Effector memory CD4-positive, alpha-beta T cell (primary cell): ENCODE measurements at regions not wholly inside any gene's neighbourhood (a gene's known extent, or its start where the extent isn't known, plus 50 kb on each side); places are given as distances from the start of the nearest gene placed in this dataset.

Experiments used
- DNase-seq, 3 donors: peaks; one replicate each; pipeline ENCODE4 v3.0.0-alpha.2; 2020
- H3K27ac ChIP-seq: 2 replicates; pipeline ENCODE4 v1.7.0; 2013; ENCODE audit warnings: mild to moderate bottlenecking, low read length, moderate library complexity; ENCODE audit not compliant: insufficient read depth, poor library complexity, severe bottlenecking
- H3K27me3 ChIP-seq: replicated peaks from 2 replicates; pipeline ENCODE4 v1.7.0; 2013; ENCODE audit warnings: mild to moderate bottlenecking, low read length; ENCODE audit not compliant: insufficient read depth, control insufficient read depth, poor library complexity, severe bottlenecking
- H3K36me3 ChIP-seq: 2 replicates; pipeline ENCODE4 v1.7.0; 2013; ENCODE audit warnings: mild to moderate bottlenecking, low read length, moderate library complexity; ENCODE audit not compliant: control insufficient read depth, insufficient read depth
- H3K4me1 ChIP-seq: 2 replicates; pipeline ENCODE4 v1.7.0; 2013; ENCODE audit warnings: low read length, mild to moderate bottlenecking; ENCODE audit not compliant: control insufficient read depth, insufficient read depth, poor library complexity, severe bottlenecking
- H3K4me3 ChIP-seq: 2 replicates; pipeline ENCODE4 v1.7.0; 2013; ENCODE audit warnings: low read length, low read depth, mild to moderate bottlenecking; ENCODE audit not compliant: insufficient read depth, poor library complexity, severe bottlenecking
- H3K9me3 ChIP-seq: 2 replicates; pipeline ENCODE4 v1.7.0; 2013; ENCODE audit warnings: mild to moderate bottlenecking, low read length, moderate library complexity; ENCODE audit not compliant: control insufficient read depth

DNA sequence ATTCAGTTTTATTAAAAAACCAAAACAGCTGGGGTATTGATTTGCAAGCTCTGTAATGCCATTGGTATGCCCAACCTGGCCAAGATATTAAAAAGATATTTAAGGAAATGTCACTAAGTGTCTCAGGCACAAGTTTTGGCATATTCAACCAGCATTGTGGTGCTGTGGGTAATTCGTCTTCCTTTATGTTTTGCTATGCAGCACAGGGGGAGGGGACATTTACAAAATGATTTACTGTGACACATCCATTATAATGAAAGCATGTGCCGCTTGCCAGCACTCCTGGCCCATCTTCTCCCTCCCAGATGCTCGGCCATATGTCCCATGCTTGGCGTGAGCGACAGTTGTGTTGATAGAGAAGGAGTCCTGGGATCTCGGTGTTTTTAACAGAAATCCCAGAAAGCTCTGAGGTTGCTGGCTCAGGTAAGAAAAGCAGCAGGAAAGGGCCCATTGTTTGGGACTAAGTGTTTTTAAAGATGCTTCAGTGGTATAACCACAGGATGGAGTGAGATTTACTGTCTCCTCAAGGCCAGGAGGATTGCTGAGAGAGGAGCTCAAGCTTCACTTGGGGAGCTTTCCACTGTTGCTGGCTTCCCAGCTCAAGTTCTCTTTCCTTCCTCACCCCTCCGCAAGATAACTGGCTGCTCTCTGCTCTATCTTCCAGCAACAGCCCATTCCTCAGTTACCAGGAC, 158.2 kb upstream of the TSC22D2 start:
- Histone ChIP-seq H3K4me1 (no peaks in the 10 kb centered on the region), H3K27ac (no peak overlapping the region), H3K4me3 (no peak overlapping the region), H3K27me3 (no peaks in the 10 kb centered on the region), H3K36me3 (no peaks in the 10 kb centered on the region), H3K9me3 (no peaks in the 10 kb centered on the region)
- no peak for DNase-seq

DNA sequence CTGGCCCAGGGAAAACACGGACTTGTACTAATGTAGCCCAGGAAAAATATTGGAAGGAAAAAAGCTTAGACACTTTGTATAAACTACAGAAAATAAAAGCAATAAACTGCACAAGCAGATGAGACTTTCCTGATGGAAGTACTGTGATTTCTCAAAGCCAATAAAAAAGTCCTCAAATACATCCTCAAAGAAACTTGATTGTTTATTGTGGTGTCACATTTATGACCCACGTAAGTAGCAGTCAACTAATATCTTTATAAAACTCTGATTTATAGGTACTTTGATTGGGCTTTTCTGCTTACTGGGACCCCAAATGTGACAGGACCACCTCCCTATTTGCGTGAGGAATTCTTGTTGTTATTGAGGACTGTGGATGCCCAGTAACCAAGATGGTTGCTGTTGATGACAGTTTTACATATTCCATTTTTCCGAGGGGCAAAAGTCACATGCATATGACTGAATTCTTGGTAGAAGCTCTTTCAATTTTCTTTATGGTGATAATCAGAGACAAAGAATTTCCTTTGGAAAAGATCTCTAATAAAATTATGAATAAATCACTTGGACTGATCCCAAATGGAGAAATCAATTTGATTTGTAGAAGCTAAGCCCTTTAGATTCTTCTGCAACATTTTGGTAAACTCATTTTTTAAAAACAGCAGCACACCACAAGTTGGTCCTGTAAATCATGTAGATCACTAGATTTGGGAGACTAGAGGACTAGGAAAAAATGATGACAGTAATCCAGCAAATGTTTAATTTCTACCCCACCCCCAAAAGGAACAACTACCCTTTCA, 159.0 kb upstream of the TSC22D2 start:
- no peak for DNase-seq
- Histone ChIP-seq H3K9me3 (no peaks in the 10 kb centered on the region), H3K4me3 (no peak overlapping the region), H3K4me1 (no peaks in the 10 kb centered on the region), H3K36me3 (no peaks in the 10 kb centered on the region), H3K27ac (no peak overlapping the region), H3K27me3 (no peaks in the 10 kb centered on the region)

DNA sequence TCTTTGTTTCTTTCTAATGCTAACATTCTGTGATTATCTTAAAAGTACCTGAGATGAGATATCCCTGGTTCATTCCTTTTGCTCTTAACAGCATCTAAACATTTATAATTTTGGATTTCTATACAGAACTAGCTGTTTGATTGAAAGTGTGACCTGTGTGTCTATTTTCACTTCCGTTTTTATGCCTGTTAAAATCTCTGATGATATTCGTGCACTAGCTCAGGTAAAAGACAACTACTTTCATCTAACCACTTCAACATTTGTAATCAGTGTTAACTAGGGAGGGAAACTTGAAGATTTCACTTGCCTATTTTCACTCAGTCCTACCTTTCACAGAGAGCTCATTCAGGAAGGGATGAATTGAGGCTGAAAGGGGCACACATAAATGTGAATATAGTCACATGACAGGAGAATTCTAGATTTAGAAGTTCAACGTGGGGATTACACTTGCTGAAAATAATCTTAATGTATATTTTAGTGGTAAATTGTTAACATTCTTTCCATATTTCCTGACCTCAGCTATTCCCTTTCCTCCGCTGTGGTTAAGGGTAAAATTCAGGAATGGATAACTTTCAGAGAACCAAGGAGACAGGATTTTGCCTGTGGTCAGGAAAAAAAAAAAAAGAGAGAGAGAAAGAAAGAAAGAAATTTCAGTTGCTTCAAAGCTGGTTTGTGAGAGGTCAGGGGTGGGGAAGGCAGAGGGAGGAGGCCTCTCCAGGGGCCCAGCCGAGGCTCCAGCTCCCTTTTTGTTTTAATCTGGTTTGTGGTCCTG, 159.8 kb upstream of the TSC22D2 start:
- no peaks in the 10 kb centered on the region for H3K9me3 ChIP-seq
- H3K27me3 ChIP-seq, result no peaks in the 10 kb centered on the region
- no peaks in the 10 kb centered on the region for H3K4me1 ChIP-seq
- no peak for DNase-seq
- no peak overlapping the region for H3K4me3 ChIP-seq
- H3K36me3 ChIP-seq, result no peaks in the 10 kb centered on the region
- H3K27ac ChIP-seq, result no peak overlapping the region

DNA sequence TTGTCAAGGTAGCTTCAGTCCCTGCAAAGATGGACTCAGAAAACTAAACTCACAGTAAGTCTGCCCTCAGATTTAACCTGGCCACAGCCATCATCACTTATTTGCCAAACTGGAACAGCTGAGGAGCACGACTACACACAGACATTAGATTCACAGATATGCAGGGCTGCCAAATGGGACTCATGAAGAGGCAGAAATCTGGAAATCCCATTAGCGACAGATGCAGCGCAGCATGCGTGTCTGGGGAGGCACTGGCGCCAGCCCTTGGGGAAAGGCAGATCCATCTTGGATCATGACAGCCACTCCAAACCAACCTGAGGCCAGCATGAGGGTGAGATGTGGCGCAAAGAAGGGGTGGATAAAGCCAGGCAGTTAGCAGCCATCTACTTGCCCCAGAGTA, 160.7 kb upstream of the TSC22D2 start:
- Histone ChIP-seq H3K27ac (no peak overlapping the region), H3K4me3 (no peak overlapping the region), H3K27me3 (no peaks in the 10 kb centered on the region), H3K4me1 (no peaks in the 10 kb centered on the region), H3K36me3 (no peaks in the 10 kb centered on the region), H3K9me3 (no peaks in the 10 kb centered on the region)
- no peak for DNase-seq

DNA sequence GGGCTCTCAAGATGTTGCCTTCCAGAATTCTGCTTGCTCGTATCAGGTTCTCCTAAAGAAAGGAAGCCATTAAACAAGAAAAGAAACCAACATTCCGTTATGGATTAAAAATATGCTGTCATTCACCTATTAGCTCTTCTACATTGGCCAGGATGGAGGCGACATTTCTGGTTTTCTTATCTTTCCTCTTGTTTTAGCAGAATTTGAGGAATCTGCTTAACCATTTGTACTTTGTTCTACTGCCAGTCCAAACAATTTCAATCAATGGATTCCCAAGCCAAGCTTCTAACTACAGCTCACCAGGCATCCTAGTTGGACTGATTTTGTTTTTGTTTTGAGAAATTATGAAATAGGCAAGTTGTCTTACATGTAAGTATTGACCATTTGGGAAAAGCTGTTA, 164.6 kb upstream of the TSC22D2 start:
- no peak overlapping the region for H3K27ac ChIP-seq
- no peaks in the 10 kb centered on the region for H3K4me1 ChIP-seq
- no peaks in the 10 kb centered on the region for H3K27me3 ChIP-seq
- H3K36me3 ChIP-seq, result no peaks in the 10 kb centered on the region
- H3K4me3 ChIP-seq, result no peak overlapping the region
- no peaks in the 10 kb centered on the region for H3K9me3 ChIP-seq
- no peak for DNase-seq

DNA sequence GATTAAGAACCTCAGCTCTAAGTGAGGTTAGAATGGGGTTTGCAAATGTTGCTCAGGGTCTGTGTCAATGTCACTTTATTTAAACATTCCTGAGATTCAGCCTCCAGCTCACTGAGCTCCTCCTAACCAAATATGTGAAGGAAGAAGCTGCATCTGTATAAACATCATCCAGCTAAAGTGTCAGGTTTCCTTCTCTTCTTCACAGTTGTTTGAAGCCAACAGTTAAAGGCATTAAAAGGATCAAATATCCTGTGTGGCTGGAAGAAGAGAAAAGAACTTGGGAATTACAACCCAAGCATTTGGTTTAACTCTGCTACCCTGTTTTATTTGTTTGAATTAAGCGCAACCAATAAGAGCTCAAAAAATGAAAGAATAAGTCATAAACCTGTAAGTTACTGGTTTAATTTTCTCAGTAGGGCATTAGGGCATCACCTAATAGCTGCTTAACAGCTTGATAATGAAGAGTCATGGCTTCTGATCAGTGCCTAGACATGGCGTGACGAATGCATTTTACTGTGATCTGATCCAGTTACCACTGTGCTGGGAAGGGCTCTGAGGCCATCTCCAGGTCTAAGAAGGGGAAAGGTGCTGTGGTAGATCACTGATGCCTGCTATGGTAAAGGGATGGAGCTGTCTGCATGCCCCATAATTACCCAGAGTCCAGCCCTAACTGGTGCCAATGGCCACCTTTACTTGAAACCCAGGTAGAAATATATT, 165.7 kb upstream of the TSC22D2 start:
- Histone ChIP-seq H3K4me1 (no peaks in the 10 kb centered on the region), H3K27ac (no peak overlapping the region), H3K4me3 (no peak overlapping the region), H3K36me3 (no peaks in the 10 kb centered on the region), H3K27me3 (no peaks in the 10 kb centered on the region), H3K9me3 (no peaks in the 10 kb centered on the region)
- DNase-seq, result no peak

DNA sequence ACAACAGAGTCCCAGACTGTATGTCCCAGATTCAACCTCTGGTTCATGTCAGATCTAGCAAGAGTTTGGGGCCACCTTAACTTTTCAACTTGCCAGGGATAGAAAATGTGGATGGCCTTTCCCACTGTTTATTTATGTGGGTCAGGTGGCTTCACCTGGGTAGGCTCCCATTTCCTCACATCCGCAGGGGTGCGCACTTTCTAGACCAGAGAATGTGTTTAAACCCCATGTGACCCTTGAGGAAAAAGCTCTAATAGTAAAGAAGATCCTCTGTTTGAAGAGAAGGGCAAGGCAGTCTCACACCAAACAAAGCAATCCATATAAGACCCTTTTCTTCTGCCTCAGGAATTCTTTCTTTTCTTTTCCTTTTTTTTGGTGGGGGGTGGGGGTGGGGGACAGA, 167.2 kb upstream of the TSC22D2 start:
- Histone ChIP-seq H3K36me3 (no peaks in the 10 kb centered on the region), H3K9me3 (no peaks in the 10 kb centered on the region), H3K27me3 (no peaks in the 10 kb centered on the region), H3K4me1 (no peaks in the 10 kb centered on the region), H3K27ac (no peak overlapping the region), H3K4me3 (no peak overlapping the region)
- no peak for DNase-seq

DNA sequence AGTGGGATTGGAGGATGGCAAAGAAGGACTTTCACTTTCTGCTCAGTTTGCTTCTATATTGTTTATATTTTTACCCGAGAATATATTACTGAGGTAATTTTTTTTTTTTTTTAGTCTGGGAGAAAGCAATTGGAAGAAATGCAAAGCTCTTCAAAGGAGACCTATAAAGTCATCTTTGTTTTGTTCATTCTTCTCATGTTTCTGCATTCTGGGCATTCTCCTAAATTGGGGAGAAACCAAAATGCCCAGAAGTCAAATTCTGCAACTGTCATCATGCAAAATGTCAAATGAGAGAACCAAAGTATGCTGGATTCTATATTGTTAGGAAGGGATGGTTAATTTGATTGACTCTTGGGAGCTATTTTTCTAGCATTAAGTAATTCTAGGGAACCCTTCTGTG, 168.3 kb upstream of the TSC22D2 start:
- no peaks in the 10 kb centered on the region for H3K27me3 ChIP-seq
- H3K27ac ChIP-seq, result no peak overlapping the region
- no peaks in the 10 kb centered on the region for H3K36me3 ChIP-seq
- no peak overlapping the region for H3K4me3 ChIP-seq
- no peak for DNase-seq
- H3K4me1 ChIP-seq, result no peaks in the 10 kb centered on the region
- H3K9me3 ChIP-seq, result no peaks in the 10 kb centered on the region

DNA sequence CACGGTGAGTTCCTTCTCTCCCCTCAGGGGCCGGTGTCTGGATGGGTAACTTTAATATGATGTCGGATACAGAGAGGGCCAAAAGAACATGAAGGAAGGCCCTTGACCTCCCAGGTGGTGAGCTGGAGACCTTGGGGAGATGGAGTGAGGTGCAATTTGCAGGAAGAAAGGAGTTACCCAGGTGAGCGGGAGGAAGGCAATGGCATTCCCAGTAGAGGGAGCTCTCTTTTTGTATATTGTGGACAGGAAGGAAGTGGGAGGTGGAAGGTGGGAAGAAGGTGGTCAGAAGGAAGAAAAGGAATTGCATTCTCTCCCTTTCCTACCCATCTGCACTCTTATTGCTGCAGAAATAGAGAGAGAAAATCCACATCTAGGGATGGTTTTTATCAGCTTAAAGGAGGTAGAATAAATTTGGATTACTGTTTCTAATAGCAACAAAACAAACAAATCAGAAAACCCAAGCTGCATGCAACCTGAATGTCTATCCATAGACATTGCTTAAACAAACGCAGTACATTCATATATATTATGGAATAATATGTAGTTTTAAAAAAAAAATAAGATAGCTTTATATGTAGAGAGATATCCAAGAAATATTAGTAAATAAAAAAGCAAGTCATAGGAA, 169.0 kb upstream of the TSC22D2 start:
- Histone ChIP-seq H3K9me3 (no peaks in the 10 kb centered on the region), H3K36me3 (no peaks in the 10 kb centered on the region), H3K27ac (no peak overlapping the region), H3K27me3 (no peaks in the 10 kb centered on the region), H3K4me3 (no peak overlapping the region), H3K4me1 (no peaks in the 10 kb centered on the region)
- DNase-seq, result no peak
